ENCODE measurements at regions not wholly inside any gene's neighbourhood (a gene's known extent, or its start where the extent isn't known, plus 50 kb on each side); places are given as distances from the start of the nearest gene placed in this dataset.

GRCh38 chr18:22467760-22468553 is 50.2 kb upstream of the CTAGE1 start:
- DNase-seq: no peak

- DNase-seq: no peak
Measured at GRCh38 chr18:22468554-22468891, 50.8 kb upstream of the CTAGE1 start.

- DNase-seq: no peak
Measured at GRCh38 chr18:22469061-22469734, 51.5 kb upstream of the CTAGE1 start.

- DNase-seq: no peak
Measured at GRCh38 chr18:22469926-22470247, 52.2 kb upstream of the CTAGE1 start.

- no peak for DNase-seq
Measured at GRCh38 chr18:22470248-22471235, 52.8 kb upstream of the CTAGE1 start.

- no peak for DNase-seq
Measured at GRCh38 chr18:22471546-22472131, 53.9 kb upstream of the CTAGE1 start.

GRCh38 chr18:22473366-22473765 is 55.7 kb upstream of the CTAGE1 start:
- DNase-seq: no peak

GRCh38 chr18:22475426-22476100 is 57.8 kb upstream of the CTAGE1 start:
- no peak for DNase-seq

GRCh38 chr18:22477222-22477621 is 59.5 kb upstream of the CTAGE1 start:
- DNase-seq: no peak

- no peak for DNase-seq
Measured at GRCh38 chr18:22482948-22483347, 65.2 kb upstream of the CTAGE1 start.

GRCh38 chr18:22483407-22483806 is 65.7 kb upstream of the CTAGE1 start:
- DNase-seq: no peak

GRCh38 chr18:22484471-22484870 is 66.8 kb upstream of the CTAGE1 start:
- DNase-seq: no peak

GRCh38 chr18:22485808-22486244 is 68.1 kb upstream of the CTAGE1 start:
- no peak for DNase-seq

- no peak for DNase-seq
Measured at GRCh38 chr18:22486667-22487066, 69.0 kb upstream of the CTAGE1 start.

GRCh38 chr18:22488554-22488953 is 70.8 kb upstream of the CTAGE1 start:
- DNase-seq: no peak

- DNase-seq: no peak
Measured at GRCh38 chr18:22489704-22490103, 72.0 kb upstream of the CTAGE1 start.

- DNase-seq: no peak
Measured at GRCh38 chr18:22490429-22490846, 72.7 kb upstream of the CTAGE1 start.

GRCh38 chr18:22493255-22493654 is 75.5 kb upstream of the CTAGE1 start:
- DNase-seq: no peak

- DNase-seq: no peak
Measured at GRCh38 chr18:22493940-22494339, 76.2 kb upstream of the CTAGE1 start.

GRCh38 chr18:22494771-22495170 is 77.1 kb upstream of the CTAGE1 start:
- DNase-seq: no peak

GRCh38 chr18:22499421-22499820 is 81.7 kb upstream of the CTAGE1 start:
- DNase-seq: no peak

- no peak for DNase-seq
Measured at GRCh38 chr18:22503803-22504202, 86.1 kb upstream of the CTAGE1 start.

Measured in NCI-H526 treated with DMSO at 0.1 percent for 48 hours (cell line).